Thyroid gland (tissue), 4 donors: ENCODE measurements at regions not wholly inside any gene's neighbourhood (a gene's known extent, or its start where the extent isn't known, plus 50 kb on each side); places are given as distances from the start of the nearest gene placed in this dataset.

ENCODE experiments used
- DNase-seq, 2 donors: peaks; one replicate each; pipeline ENCODE4 v3.0.0-alpha.2; 2019
- H3K27ac ChIP-seq, 3 donors: fragments of 200-600 bp; sonication (generic); 1 replicate in 2 of 3; 2 replicates in 1 of 3; pipeline ENCODE4 v1.5.1; 2016 to 2019; ENCODE audit warnings: mild to moderate bottlenecking in 1 of 3, moderate library complexity in 1 of 3
- H3K27me3 ChIP-seq: fragments of 200-600 bp; sonication (generic); one replicate; pipeline ENCODE4 v1.5.1; 2019
- H3K36me3 ChIP-seq, 2 donors: fragments of 200-600 bp; sonication (generic); one replicate each; pipeline ENCODE4 v1.5.1; 2016 to 2019
- H3K4me1 ChIP-seq, 2 donors: fragments of 200-600 bp; sonication (generic); one replicate each; pipeline ENCODE4 v1.5.1; 2017 to 2019
- H3K4me3 ChIP-seq, 3 donors: fragments of 200-600 bp; sonication (generic); replicated peaks in 1 of 3; 1 replicate in 2 of 3; 2 replicates in 1 of 3; pipeline ENCODE4 v1.5.1; 2016; ENCODE audit warnings: mild to moderate bottlenecking in 1 of 3
- H3K9me3 ChIP-seq: fragments of 200-600 bp; sonication (generic); one replicate; pipeline ENCODE4 v1.5.1; 2017
- CTCF ChIP-seq, 6 experiments: fragments of 200-600 bp in 3 of 6; fragments of 450-650 bp in 3 of 6; sonication (generic) in 3 of 6; IDR thresholded peaks; one replicate each; pipeline ENCODE4 v1.5.1; 2016 to 2019; ENCODE audit warnings: antibody characterized with exemption in 6 of 6, mild to moderate bottlenecking in 2 of 6, inconsistent platforms in 1 of 6, moderate library complexity in 1 of 6
- POLR2A ChIP-seq, 2 donors: fragments of 450-650 bp; IDR thresholded peaks; one replicate each; pipeline ENCODE4 v1.6.1; 2017; ENCODE audit warnings: antibody characterized with exemption in 2 of 2, mild to moderate bottlenecking in 2 of 2, moderate library complexity in 1 of 2
- WGBS, 2 donors: methylation state at CpG; one replicate each; pipeline ENCODE4 v1.1.5; 2017; 5-methylcytosine and 5-hydroxymethylcytosine counted together
- intact Hi-C: fragments of 100-400 bp; cut with DNase I; formaldehyde crosslinking; loops from one replicate; pipeline ENCODE4 v1.15.1; 2023

- no peaks in the 10 kb centered on the region for H3K9me3 ChIP-seq
- H3K27ac ChIP-seq: no peak overlapping the region
- TF ChIP-seq CTCF (IDR thresholded peaks at IDR 0.05) (no peak), POLR2A (IDR thresholded peaks at IDR 0.05) (no peak)
Observed at GRCh38 chr1:234706199-234706598, 96.2 kb upstream of the IRF2BP2 start.

GRCh38 chr1:234705615-234706014 is 95.6 kb upstream of the IRF2BP2 start:
- no peak for TF ChIP-seq CTCF (IDR thresholded peaks at IDR 0.05)
- no peak for TF ChIP-seq POLR2A (IDR thresholded peaks at IDR 0.05)
- Histone ChIP-seq H3K27ac (no peak overlapping the region), H3K36me3 (no peaks in the 10 kb centered on the region), H3K4me1 (peaks cover 32 to 37% of the 10 kb centered on the region in 2 donors), H3K27me3 (no peaks in the 10 kb centered on the region), H3K9me3 (no peaks in the 10 kb centered on the region), H3K4me3 (no peak overlapping the region)
- 87 to 96% methylated on average over 3 of the region's 3 CpGs for WGBS, 2 donors
- DNase-seq: no peak
- intact Hi-C loops: no loop called here

More at GRCh38 chr1:234706199-234706598, 96.2 kb upstream of the IRF2BP2 start:
- intact Hi-C loops: no loop called here
- H3K4me1 ChIP-seq: peaks cover 34 to 41% of the 10 kb centered on the region in 2 donors
- no peaks in the 10 kb centered on the region for H3K27me3 ChIP-seq
- WGBS, 2 donors: 98 to 100% methylated on average over 3 of the region's 3 CpGs
- H3K4me3 ChIP-seq: no peak overlapping the region
- no peak for DNase-seq
- H3K36me3 ChIP-seq: no peaks in the 10 kb centered on the region

- Histone ChIP-seq H3K27me3 (no peaks in the 10 kb centered on the region), H3K4me3 (no peak overlapping the region), H3K27ac (no peak overlapping the region), H3K36me3 (no peaks in the 10 kb centered on the region), H3K4me1 (peaks cover 22 to 36% of the 10 kb centered on the region in 2 donors), H3K9me3 (no peaks in the 10 kb centered on the region)
- TF ChIP-seq POLR2A (IDR thresholded peaks at IDR 0.05): no peak
- TF ChIP-seq CTCF (IDR thresholded peaks at IDR 0.05): no peak
- intact Hi-C loops: no loop called here
- 93% methylated on average over 14 of the region's 14 CpGs for WGBS, 2 donors
- DNase-seq: no peak
Observed at GRCh38 chr1:234704106-234704887, 94.3 kb upstream of the IRF2BP2 start.

GRCh38 chr1:234702342-234703000 is 92.5 kb upstream of the IRF2BP2 start:
- peak in 1 of 2 donors; percentile 25 for DNase-seq
- TF ChIP-seq CTCF (IDR thresholded peaks at IDR 0.05) (no peak), POLR2A (IDR thresholded peaks at IDR 0.05) (no peak)
- no peaks in the 10 kb centered on the region for H3K36me3 ChIP-seq
- peaks cover 6 to 20% of the 10 kb centered on the region in 2 donors for H3K4me1 ChIP-seq
- H3K27ac ChIP-seq: peak overlapping the region in 2 of 3 donors; percentile 41 to 46
- 60 to 62% methylated on average over 7 of the region's 7 CpGs for WGBS, 2 donors
- H3K4me3 ChIP-seq: no peak overlapping the region
- no peaks in the 10 kb centered on the region for H3K9me3 ChIP-seq
- no peaks in the 10 kb centered on the region for H3K27me3 ChIP-seq
- intact Hi-C loops: no loop called here
